ENCODE measurements at regions not wholly inside any gene's neighbourhood (a gene's known extent, or its start where the extent isn't known, plus 50 kb on each side); places are given as distances from the start of the nearest gene placed in this dataset.

DNA sequence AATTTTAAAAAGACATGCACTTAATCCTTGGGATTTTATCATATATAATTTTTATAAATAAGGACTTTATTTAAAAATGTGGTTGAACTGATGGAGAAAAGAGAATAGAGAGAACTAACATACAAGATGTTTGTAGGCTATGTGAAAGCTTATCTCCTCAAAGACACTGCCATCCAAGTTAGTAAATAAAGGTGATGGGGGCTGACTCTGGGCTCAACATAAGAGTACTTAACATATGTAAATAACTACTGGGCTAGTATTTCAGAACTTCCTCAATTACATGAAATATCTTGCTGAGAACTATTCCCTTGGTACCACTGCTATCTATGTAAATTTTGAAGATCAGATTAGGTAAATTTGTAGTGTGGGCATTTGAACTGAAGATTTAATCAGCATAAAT, 1017.3 kb upstream of the PCDH20 start:
- DNase-seq (ENCODE audit: low spot score, unreplicated experiment) = no peak

DNA sequence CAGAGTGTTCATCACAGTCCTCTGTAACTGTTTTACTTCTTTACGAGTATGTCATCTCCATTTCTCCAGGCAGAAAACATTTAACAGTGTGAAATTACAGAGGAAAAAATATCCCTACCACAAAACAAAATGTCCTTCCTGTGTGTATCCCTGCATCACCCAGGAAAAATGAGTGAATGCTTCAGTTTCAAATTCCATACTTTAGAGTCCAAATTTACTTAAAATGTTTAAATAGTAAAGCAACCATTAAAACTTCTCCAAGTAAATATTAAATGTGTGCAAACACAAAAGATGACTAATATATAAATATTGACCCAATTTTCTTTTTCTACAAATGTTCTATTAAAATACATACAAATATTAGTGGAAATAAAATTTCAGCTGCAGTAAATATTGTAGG, 1016.6 kb upstream of the PCDH20 start:
- H3K27ac Mint-ChIP-seq = no peak overlapping the region
- TF ChIP-seq, protein P1, sequence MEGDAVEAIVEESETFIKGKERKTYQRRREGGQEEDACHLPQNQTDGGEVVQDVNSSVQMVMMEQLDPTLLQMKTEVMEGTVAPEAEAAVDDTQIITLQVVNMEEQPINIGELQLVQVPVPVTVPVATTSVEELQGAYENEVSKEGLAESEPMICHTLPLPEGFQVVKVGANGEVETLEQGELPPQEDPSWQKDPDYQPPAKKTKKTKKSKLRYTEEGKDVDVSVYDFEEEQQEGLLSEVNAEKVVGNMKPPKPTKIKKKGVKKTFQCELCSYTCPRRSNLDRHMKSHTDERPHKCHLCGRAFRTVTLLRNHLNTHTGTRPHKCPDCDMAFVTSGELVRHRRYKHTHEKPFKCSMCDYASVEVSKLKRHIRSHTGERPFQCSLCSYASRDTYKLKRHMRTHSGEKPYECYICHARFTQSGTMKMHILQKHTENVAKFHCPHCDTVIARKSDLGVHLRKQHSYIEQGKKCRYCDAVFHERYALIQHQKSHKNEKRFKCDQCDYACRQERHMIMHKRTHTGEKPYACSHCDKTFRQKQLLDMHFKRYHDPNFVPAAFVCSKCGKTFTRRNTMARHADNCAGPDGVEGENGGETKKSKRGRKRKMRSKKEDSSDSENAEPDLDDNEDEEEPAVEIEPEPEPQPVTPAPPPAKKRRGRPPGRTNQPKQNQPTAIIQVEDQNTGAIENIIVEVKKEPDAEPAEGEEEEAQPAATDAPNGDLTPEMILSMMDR (IDR thresholded peaks at IDR 0.05; ENCODE audit: unreplicated experiment) = no peak
- no peaks in the 10 kb centered on the region for H3K27me3 Mint-ChIP-seq
- peaks cover 11% of the 10 kb centered on the region for H3K4me1 Mint-ChIP-seq (ENCODE audit: low read depth)
- no peak for DNase-seq (ENCODE audit: low spot score, unreplicated experiment)
- H3K9me3 Mint-ChIP-seq (ENCODE audit: low read depth) = peaks cover 4% of the 10 kb centered on the region
- no peak overlapping the region for H3K4me3 Mint-ChIP-seq (ENCODE audit: low read depth)
- H3K36me3 Mint-ChIP-seq (ENCODE audit: insufficient read depth) = no peaks in the 10 kb centered on the region

More for the DNA sequence above, 1017.3 kb upstream of the PCDH20 start:
- H3K27ac Mint-ChIP-seq = no peak overlapping the region
- peaks cover 4% of the 10 kb centered on the region for H3K9me3 Mint-ChIP-seq (ENCODE audit: low read depth)
- no peaks in the 10 kb centered on the region for H3K27me3 Mint-ChIP-seq
- H3K4me3 Mint-ChIP-seq (ENCODE audit: low read depth) = no peak overlapping the region
- peaks cover 11% of the 10 kb centered on the region for H3K4me1 Mint-ChIP-seq (ENCODE audit: low read depth)
- TF ChIP-seq, protein P1 (IDR thresholded peaks at IDR 0.05; ENCODE audit: unreplicated experiment) = no peak
- H3K36me3 Mint-ChIP-seq (ENCODE audit: insufficient read depth) = no peaks in the 10 kb centered on the region

DNA sequence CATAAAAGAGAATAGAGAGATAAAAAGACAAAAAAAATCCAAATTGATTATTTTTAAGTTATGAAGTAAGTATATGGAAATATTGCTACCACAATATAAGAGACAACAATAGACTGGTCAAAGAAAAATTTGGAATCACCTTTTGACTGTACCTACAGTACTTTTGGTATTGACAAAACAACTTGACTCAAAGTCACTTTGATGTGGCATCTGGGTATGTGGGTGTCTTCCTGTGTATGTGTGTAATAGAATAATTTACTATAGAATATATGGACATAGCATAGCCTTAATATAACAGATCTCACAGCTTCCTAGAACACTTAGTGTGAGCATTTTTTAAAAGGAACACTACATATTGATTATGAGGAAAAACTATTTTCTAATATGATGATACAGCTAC, 1016.2 kb upstream of the PCDH20 start:
- no peak for DNase-seq (ENCODE audit: low spot score, unreplicated experiment)
- Mint-ChIP-seq H3K27me3 (no peaks in the 10 kb centered on the region), H3K27ac (no peak overlapping the region), H3K4me1 (ENCODE audit: low read depth) (peaks cover 11% of the 10 kb centered on the region), H3K9me3 (ENCODE audit: low read depth) (peaks cover 4% of the 10 kb centered on the region), H3K4me3 (ENCODE audit: low read depth) (no peak overlapping the region), H3K36me3 (ENCODE audit: insufficient read depth) (no peaks in the 10 kb centered on the region)
- TF ChIP-seq, protein P1 (IDR thresholded peaks at IDR 0.05; ENCODE audit: unreplicated experiment) = no peak

DNA sequence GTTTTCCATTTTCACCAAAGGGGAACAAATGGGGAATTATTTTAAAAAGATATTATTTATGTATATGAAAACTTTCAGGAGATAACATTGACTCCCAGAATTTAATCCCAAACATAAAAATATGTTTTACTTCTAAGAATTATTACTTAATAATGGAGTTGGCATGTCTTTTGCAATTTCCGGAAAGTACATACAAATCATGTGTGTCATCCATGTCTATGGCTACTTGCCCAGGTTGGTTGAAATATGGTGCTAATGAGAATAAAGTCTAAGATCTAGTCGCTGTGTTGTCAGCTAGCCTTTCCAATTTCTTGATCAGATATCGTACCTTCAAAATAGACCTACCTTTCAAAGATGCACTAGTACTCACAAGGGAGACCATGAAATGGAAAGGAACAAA, 1003.2 kb upstream of the PCDH20 start:
- no peak for DNase-seq (ENCODE audit: low spot score, unreplicated experiment)

DNA sequence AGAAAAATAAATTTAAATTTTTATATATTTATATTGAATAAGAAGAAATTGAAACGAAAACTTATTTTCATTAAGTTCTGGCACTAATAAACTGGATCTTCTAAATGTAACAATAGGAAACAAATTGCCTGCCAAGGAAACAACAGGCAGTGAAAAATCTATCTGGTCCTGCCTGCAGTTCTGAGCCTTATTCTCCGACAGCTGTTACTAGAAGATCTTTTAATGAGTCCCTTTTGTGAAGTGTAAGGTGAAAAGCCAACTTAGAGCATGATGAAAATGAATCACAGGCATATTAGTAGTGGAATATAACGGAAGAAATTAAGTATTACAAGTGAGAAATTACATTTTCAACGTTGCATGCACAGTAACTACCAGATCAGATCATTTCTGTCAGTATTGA, 1002.7 kb upstream of the PCDH20 start:
- no peak for DNase-seq (ENCODE audit: low spot score, unreplicated experiment)
- H3K27me3 Mint-ChIP-seq = no peaks in the 10 kb centered on the region
- no peaks in the 10 kb centered on the region for H3K4me1 Mint-ChIP-seq (ENCODE audit: low read depth)
- no peak overlapping the region for H3K27ac Mint-ChIP-seq
- TF ChIP-seq, protein P1 (IDR thresholded peaks at IDR 0.05; ENCODE audit: unreplicated experiment) = no peak
- H3K9me3 Mint-ChIP-seq (ENCODE audit: low read depth) = no peaks in the 10 kb centered on the region
- H3K36me3 Mint-ChIP-seq (ENCODE audit: insufficient read depth) = no peaks in the 10 kb centered on the region
- no peak overlapping the region for H3K4me3 Mint-ChIP-seq (ENCODE audit: low read depth)

More for the DNA sequence above, 1003.2 kb upstream of the PCDH20 start:
- H3K36me3 Mint-ChIP-seq (ENCODE audit: insufficient read depth) = no peaks in the 10 kb centered on the region
- H3K4me3 Mint-ChIP-seq (ENCODE audit: low read depth) = no peak overlapping the region
- TF ChIP-seq, protein P1 (IDR thresholded peaks at IDR 0.05; ENCODE audit: unreplicated experiment) = no peak
- H3K27me3 Mint-ChIP-seq = no peaks in the 10 kb centered on the region
- no peak overlapping the region for H3K27ac Mint-ChIP-seq
- no peaks in the 10 kb centered on the region for H3K9me3 Mint-ChIP-seq (ENCODE audit: low read depth)
- H3K4me1 Mint-ChIP-seq (ENCODE audit: low read depth) = no peaks in the 10 kb centered on the region
